ENCODE measurements at regions not wholly inside any gene's neighbourhood (a gene's known extent, or its start where the extent isn't known, plus 50 kb on each side); places are given as distances from the start of the nearest gene placed in this dataset.

- no peak overlapping the region for H3K4me3 ChIP-seq
- no peak overlapping the region for H3K27ac ChIP-seq
Observed at GRCh38 chr4:12319765-12320164, 891.1 kb upstream of the HS3ST1 start.

DNA sequence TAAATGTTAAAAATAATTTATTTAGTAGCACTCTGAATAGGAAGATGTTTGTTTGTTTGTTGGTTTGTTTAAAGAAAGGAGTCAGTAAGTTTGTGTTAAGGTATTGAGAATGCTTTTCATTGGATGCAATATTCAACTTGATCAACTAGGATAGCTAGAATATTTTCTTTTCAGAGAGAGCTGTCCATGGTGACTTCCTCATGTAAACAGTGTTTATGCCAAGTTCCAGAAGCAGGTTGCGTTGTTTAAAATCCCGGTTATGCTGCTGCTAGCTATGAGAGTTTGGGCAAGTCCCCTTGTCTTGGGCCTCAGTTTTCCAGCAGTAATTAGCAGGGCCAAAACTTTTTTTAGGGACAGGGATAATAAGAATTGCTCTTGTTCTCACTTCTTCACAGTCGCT lies 876.2 kb upstream of the HS3ST1 start:
- Histone ChIP-seq H3K27ac (no peak overlapping the region), H3K4me3 (no peak overlapping the region)

DNA sequence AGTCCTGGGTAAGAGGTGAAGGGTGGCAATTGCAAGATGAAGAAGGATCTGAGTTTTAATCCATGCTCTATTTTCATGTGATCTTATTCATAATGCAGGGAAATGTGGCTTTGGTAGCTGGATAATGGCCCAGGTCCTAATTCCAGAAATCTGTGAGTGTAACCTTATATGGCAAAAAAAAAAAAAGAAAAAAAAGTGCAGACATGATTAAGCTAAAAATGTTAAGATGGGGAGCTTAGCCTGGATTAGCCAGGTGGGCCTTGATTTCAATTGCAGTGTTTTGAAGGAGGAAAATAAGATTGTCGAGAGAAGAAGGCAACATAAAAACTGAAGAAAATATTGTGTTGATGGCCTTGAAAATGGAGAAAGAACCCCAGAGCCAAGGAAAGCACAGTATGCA lies 867.7 kb upstream of the HS3ST1 start:
- no peak overlapping the region for H3K27ac ChIP-seq
- H3K4me3 ChIP-seq, result no peak overlapping the region

DNA sequence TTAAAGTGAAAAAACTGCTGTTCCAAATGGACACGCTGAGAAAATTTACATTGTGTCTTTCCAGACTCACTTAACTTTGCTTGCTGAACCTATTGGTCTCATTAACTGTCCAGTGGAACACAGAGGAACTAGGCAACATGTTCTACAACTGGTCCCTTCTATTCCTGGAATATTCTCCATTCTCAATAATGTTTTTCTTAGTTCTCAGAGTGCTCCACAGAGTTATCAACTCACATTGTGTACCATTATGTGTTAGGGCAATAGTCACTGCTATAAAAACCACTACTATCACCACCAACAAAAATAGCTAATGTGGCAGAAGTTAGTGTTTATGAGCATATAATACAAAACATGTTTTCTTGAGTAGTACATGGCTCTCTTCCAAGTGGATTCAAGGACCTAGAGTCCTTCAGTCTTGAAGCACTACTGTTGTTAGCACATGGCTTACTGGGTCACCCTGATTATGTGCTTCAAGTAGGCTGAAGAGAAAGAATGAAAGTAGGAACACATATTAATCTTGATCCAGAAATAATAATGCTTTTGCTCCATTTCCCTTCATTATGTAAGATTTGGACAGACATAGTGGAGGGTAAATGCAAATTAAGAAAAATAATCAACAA lies 865.3 kb upstream of the HS3ST1 start:
- no peak overlapping the region for H3K27ac ChIP-seq
- no peak overlapping the region for H3K4me3 ChIP-seq

GRCh38 chr4:12286351-12286750 lies 857.7 kb upstream of the HS3ST1 start:
- H3K4me3 ChIP-seq, result no peak overlapping the region
- H3K27ac ChIP-seq, result no peak overlapping the region

DNA sequence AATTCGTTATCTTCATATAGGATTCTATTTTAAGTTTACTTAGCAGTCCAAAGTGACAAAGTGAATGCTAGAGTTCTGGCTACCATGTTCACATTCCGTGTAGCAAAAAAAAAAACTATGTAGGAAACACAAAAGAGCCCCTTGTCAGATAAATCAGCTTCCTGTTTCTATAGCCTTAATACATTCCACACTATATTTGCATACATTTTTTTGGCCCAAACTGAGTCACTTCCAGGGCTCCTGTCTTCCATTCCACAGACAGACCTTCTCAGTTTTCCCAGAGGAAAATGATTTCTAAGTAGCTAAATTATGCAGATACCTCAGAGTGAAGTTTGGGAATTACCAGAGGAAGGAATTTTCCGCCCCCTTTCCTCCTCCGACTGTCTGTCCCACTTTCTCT lies 841.9 kb upstream of the HS3ST1 start:
- Histone ChIP-seq H3K27ac (no peak overlapping the region), H3K4me3 (no peak overlapping the region)

GRCh38 chr4:12265554-12265953 lies 836.9 kb upstream of the HS3ST1 start:
- no peak overlapping the region for H3K27ac ChIP-seq
- H3K4me3 ChIP-seq, result no peak overlapping the region

DNA sequence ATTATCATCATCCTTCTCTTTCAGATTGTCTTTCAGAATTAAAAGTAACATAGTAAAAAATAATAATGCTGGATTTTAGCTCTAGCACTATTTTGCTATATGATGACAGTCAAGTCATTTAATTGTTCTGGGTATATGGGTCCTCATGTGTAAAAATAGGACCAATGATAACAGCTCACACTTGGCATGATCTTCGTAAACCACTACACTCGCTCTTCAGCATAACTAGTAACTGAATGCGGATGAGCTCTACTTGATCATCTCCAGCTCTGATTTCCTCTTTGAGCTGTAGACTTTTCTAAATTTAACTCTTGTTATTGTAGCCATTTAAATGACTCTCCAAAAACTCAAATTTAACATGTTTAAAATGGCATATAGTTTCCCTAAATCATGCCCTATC lies 831.8 kb upstream of the HS3ST1 start:
- H3K27ac ChIP-seq, result no peak overlapping the region
- no peak overlapping the region for H3K4me3 ChIP-seq

DNA sequence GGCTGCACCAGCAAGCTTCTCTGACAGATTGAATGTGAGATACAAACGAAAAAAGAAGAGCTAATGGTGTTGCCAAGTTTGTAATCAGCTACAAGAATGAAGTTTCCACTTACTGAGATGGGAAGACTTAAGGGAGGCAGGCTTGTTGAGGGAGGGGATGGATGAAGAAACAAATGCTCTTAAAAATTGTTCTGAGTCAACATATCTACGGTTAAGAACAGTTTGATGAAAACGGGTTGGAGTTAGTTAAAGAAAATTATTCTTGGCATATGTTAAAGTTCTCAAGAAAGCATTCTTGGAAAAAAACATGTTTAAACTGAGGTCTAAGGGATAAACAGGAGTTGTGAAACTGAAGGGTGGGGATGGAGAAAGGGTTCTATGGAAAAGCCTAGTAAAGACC lies 816.3 kb upstream of the HS3ST1 start:
- Histone ChIP-seq H3K4me3 (no peak overlapping the region), H3K27ac (no peak overlapping the region)

GRCh38 chr4:12242354-12242753 lies 813.7 kb upstream of the HS3ST1 start:
- Histone ChIP-seq H3K27ac (no peak overlapping the region), H3K4me3 (no peak overlapping the region)

DNA sequence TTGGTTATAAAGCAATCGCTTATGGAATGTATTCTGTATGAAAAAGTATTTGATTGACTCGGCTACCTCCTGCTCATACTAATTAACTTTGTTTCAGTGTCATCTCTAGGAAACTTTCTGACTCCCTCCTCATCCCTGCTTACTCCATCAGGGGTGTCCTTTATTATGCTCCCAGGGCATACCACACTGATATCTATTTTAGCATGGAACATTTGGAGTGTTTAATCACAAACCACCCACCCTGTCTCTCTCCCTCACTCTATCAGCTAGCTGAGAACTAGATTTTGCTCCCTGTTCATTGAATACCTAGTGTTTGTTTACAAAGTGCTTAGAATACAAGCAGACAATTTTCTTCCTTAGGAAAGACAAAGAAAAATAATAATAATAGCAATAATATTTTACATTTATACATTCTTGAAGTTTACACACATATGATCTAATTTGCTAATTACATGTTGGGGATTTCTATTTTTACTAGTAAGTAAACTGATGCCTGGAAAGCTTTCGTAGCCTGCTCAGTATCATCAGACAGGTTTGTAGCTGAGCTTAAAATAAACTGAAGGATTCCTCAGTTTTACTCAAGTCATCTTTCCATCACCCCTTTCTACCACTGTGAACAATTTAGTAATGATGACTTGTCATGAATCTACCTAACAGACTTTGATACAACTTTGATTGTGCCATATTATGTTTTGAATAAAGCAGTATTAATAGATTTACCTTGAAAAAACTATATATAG lies 811.4 kb upstream of the HS3ST1 start:
- H3K4me3 ChIP-seq, result no peak overlapping the region
- no peak overlapping the region for H3K27ac ChIP-seq

- H3K27ac ChIP-seq, result no peak overlapping the region
- H3K4me3 ChIP-seq, result no peak overlapping the region
Observed at GRCh38 chr4:12231098-12231497, 802.4 kb upstream of the HS3ST1 start.

GRCh38 chr4:12221031-12221430 lies 792.3 kb upstream of the HS3ST1 start:
- no peak overlapping the region for H3K4me3 ChIP-seq
- H3K27ac ChIP-seq, result no peak overlapping the region

- H3K4me3 ChIP-seq, result no peak overlapping the region
- H3K27ac ChIP-seq, result no peak overlapping the region
Observed at GRCh38 chr4:12211636-12212035, 782.9 kb upstream of the HS3ST1 start.

- Histone ChIP-seq H3K27ac (no peak overlapping the region), H3K4me3 (no peak overlapping the region)
Observed at GRCh38 chr4:12207396-12207795, 778.7 kb upstream of the HS3ST1 start.

GRCh38 chr4:12206091-12206490 lies 777.4 kb upstream of the HS3ST1 start:
- H3K4me3 ChIP-seq, result no peak overlapping the region
- no peak overlapping the region for H3K27ac ChIP-seq

GRCh38 chr4:12203945-12204344 lies 775.3 kb upstream of the HS3ST1 start:
- no peak overlapping the region for H3K4me3 ChIP-seq

GRCh38 chr4:12200226-12200625 lies 771.5 kb upstream of the HS3ST1 start:
- Histone ChIP-seq H3K27ac (no peak overlapping the region), H3K4me3 (no peak overlapping the region)

More at GRCh38 chr4:12203945-12204344, 775.3 kb upstream of the HS3ST1 start:
- H3K27ac ChIP-seq, result no peak overlapping the region

DNA sequence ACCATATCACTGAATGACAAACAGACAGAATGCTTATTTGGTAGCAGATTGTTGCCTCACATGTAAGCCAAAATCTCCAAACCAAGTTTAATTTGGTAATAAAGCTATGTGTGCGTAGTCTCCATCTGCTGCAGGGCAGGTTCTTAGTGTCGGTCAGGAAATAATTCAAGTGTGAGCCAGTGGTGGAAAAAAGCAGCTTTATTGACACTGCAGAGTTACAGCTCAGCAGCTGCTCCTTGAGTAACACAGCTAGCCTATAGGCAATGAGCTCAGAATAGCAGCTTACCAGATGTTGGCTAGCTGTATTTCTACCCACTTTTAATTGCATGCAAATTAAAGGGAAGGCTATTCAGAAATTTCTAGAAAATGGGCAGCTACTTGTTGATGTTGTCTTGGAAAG lies 757.8 kb upstream of the HS3ST1 start:
- Histone ChIP-seq H3K4me3 (no peak overlapping the region), H3K27ac (no peak overlapping the region)

- Histone ChIP-seq H3K27ac (no peak overlapping the region), H3K4me3 (no peak overlapping the region)
Observed at GRCh38 chr4:12178614-12179610, 750.2 kb upstream of the HS3ST1 start.

DNA sequence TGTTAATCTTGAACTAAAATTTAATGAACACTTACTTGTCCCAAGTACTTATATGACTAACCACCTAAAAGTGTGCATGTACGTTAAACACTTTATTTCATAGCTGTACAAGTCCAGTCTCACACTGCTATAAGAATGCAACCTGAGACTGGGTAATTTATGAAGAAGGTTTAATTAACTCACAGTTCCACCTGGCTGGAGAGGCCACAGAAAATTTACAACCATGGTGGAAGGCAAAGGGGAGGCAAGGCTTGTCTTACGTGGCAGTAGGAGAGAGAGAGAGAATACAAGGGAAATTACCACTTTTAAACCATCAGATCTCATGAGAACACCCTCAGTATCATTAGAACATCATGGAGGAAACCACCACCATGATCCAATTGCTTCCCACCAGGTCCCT lies 748.7 kb upstream of the HS3ST1 start:
- H3K4me3 ChIP-seq, result no peak overlapping the region
- no peak overlapping the region for H3K27ac ChIP-seq

Measured in skin epidermis (tissue), 12 donors.